Astrocyte (in vitro differentiated cells and primary cell): ENCODE measurements at regions not wholly inside any gene's neighbourhood (a gene's known extent, or its start where the extent isn't known, plus 50 kb on each side); places are given as distances from the start of the nearest gene placed in this dataset.

ENCODE experiments used
- DNase-seq: peaks from one replicate; pipeline ENCODE4 v3.0.0-alpha.2; 2010; ENCODE audit warnings: low read depth
- FAIRE-seq: peaks from 2 replicates; lab custom pipeline; 2011; peaks lifted over from hg19 to GRCh38; lab: Jason Lieb, UNC
- H2AFZ ChIP-seq: 2 replicates; pipeline ENCODE4 v1.6.0; 2012; ENCODE audit warnings: low read depth, low read length, inconsistent platforms
- H3K27ac ChIP-seq: 2 replicates; pipeline ENCODE4 v1.5.1; 2011; ENCODE audit warnings: low read depth, low read length, inconsistent platforms
- H3K27me3 ChIP-seq: 2 replicates; pipeline ENCODE4 v1.6.0; 2011; ENCODE audit warnings: low read length, inconsistent platforms; ENCODE audit not compliant: insufficient read depth
- H3K36me3 ChIP-seq: 2 replicates; pipeline ENCODE4 v1.5.1; 2011; ENCODE audit warnings: low read length, inconsistent platforms; ENCODE audit not compliant: insufficient read depth
- H3K4me1 ChIP-seq: 2 replicates; pipeline ENCODE4 v1.5.1; 2011; ENCODE audit warnings: low read length, inconsistent platforms; ENCODE audit not compliant: insufficient read depth
- H3K4me2 ChIP-seq: 2 replicates; pipeline ENCODE4 v1.6.0; 2012; ENCODE audit warnings: low read length, inconsistent platforms
- H3K4me3 ChIP-seq: 2 replicates; pipeline ENCODE4 v1.5.1; 2011; ENCODE audit warnings: low read depth, mild to moderate bottlenecking, low read length, inconsistent platforms; ENCODE audit not compliant: insufficient read depth
- H3K79me2 ChIP-seq: 2 replicates; pipeline ENCODE4 v1.6.0; 2012; ENCODE audit warnings: mild to moderate bottlenecking, low read length, inconsistent platforms; ENCODE audit not compliant: insufficient read depth
- H3K9ac ChIP-seq: 2 replicates; pipeline ENCODE4 v1.6.0; 2012; ENCODE audit warnings: mild to moderate bottlenecking, low read length, inconsistent platforms
- H3K9me3 ChIP-seq: 2 replicates; pipeline ENCODE4 v1.5.1; 2012; ENCODE audit warnings: low read depth, mild to moderate bottlenecking, low read length, inconsistent platforms; ENCODE audit not compliant: insufficient read depth
- H4K20me1 ChIP-seq: 2 replicates; pipeline ENCODE4 v1.6.0; 2012; ENCODE audit warnings: low read length, inconsistent platforms; ENCODE audit not compliant: insufficient read depth
- H3K27ac Mint-ChIP-seq: one replicate; pipeline ENCODE4 v1.8.0; 2021; ENCODE audit warnings: mild to moderate bottlenecking, mixed read lengths; ENCODE audit not compliant: unreplicated experiment
- H3K27me3 Mint-ChIP-seq: one replicate; pipeline ENCODE4 v1.8.0; 2021; ENCODE audit warnings: low read depth, mixed read lengths; ENCODE audit not compliant: unreplicated experiment
- H3K36me3 Mint-ChIP-seq: one replicate; pipeline ENCODE4 v1.8.0; 2021; ENCODE audit warnings: low read depth, mixed read lengths; ENCODE audit not compliant: unreplicated experiment
- H3K4me1 Mint-ChIP-seq: one replicate; pipeline ENCODE4 v1.8.0; 2021; ENCODE audit warnings: low read depth, mixed read lengths; ENCODE audit not compliant: unreplicated experiment
- H3K4me3 Mint-ChIP-seq: one replicate; pipeline ENCODE4 v1.8.0; 2021; ENCODE audit warnings: mild to moderate bottlenecking, moderate library complexity, mixed read lengths; ENCODE audit not compliant: unreplicated experiment
- H3K9me3 Mint-ChIP-seq: one replicate; pipeline ENCODE4 v1.8.0; 2021; ENCODE audit warnings: mild to moderate bottlenecking, mixed read lengths; ENCODE audit not compliant: unreplicated experiment
- EZH2 ChIP-seq: IDR thresholded peaks from 2 replicates; pipeline ENCODE4 v1.6.1; 2012; ENCODE audit warnings: mild to moderate bottlenecking, low read length, inconsistent platforms; ENCODE audit not compliant: insufficient read depth
- TF ChIP-seq, protein P1 (sequence below): IDR thresholded peaks from 2 replicates; pipeline ENCODE4 v1.5.1; 2011; ENCODE audit warnings: low read depth, mild to moderate bottlenecking, inconsistent platforms, low read length, moderate library complexity; ENCODE audit not compliant: insufficient read depth

DNA sequence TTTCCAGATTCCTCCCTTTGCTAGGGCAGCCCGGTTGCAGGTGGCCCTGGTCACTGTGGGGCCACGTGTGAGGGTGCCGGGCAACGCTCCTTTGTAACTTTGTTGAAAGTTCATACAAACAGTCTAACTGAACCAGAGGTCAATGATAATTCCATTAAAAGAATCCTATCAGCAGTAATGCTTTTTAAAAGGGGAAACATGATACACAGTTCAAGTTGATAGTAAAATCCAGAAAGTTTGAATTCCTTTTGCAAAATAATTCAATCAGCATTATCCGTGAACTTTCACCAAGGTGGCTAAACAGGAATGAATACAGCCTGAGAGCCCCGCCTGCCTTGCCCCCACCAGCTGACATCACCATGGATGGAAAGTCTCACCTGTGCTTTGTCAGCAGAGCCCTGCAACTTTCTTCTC is 166.2 kb downstream of the ACKR3 start:
- H3K27me3 ChIP-seq, result peaks cover 14% of the 10 kb centered on the region
- no peaks in the 10 kb centered on the region for H3K79me2 ChIP-seq
- H4K20me1 ChIP-seq, result no peaks in the 10 kb centered on the region
- H3K4me2 ChIP-seq, result no peak overlapping the region
- peaks cover 4% of the 10 kb centered on the region for H3K9me3 Mint-ChIP-seq
- H3K27ac ChIP-seq, result no peak overlapping the region
- peaks cover 10% of the 10 kb centered on the region for H3K27me3 Mint-ChIP-seq
- H3K4me1 Mint-ChIP-seq, result peaks cover 6% of the 10 kb centered on the region
- H3K9me3 ChIP-seq, result peaks cover 3% of the 10 kb centered on the region
- DNase-seq, result no peak
- H3K36me3 ChIP-seq, result no peaks in the 10 kb centered on the region
- no peaks in the 10 kb centered on the region for H3K4me1 ChIP-seq
- TF ChIP-seq, protein P1, sequence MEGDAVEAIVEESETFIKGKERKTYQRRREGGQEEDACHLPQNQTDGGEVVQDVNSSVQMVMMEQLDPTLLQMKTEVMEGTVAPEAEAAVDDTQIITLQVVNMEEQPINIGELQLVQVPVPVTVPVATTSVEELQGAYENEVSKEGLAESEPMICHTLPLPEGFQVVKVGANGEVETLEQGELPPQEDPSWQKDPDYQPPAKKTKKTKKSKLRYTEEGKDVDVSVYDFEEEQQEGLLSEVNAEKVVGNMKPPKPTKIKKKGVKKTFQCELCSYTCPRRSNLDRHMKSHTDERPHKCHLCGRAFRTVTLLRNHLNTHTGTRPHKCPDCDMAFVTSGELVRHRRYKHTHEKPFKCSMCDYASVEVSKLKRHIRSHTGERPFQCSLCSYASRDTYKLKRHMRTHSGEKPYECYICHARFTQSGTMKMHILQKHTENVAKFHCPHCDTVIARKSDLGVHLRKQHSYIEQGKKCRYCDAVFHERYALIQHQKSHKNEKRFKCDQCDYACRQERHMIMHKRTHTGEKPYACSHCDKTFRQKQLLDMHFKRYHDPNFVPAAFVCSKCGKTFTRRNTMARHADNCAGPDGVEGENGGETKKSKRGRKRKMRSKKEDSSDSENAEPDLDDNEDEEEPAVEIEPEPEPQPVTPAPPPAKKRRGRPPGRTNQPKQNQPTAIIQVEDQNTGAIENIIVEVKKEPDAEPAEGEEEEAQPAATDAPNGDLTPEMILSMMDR, result no peak
- no peak for TF ChIP-seq EZH2
- H2AFZ ChIP-seq, result no peak overlapping the region
- no peaks in the 10 kb centered on the region for H3K36me3 Mint-ChIP-seq
- no peak overlapping the region for H3K4me3 Mint-ChIP-seq
- no peak overlapping the region for H3K9ac ChIP-seq
- no peak for FAIRE-seq
- no peak overlapping the region for H3K4me3 ChIP-seq
- H3K27ac Mint-ChIP-seq, result no peak overlapping the region

DNA sequence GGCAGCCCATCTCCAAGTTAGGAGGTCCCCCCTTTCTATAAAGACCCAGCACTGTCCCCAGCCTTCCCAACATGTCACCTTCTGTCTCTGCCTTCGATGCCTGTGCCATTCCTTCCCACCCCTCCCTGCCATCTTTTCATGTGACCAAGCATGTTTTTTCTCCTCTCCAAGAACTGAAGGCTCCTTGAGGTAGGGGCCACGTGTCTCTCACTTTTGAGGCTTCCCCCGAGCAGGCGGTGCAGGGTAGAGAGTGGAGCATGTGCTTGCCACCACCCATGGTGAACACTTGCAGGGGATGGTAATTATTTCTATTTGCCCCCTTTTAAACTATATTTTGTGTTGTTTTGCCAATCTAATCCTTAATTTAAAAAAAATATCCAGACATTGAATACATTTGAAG is 168.4 kb downstream of the ACKR3 start:
- Histone ChIP-seq H3K79me2 (no peaks in the 10 kb centered on the region), H3K27me3 (peaks cover 14% of the 10 kb centered on the region), H3K4me3 (no peak overlapping the region), H3K4me2 (no peak overlapping the region), H3K9me3 (peaks cover 3% of the 10 kb centered on the region), H3K9ac (no peak overlapping the region), H3K27ac (no peak overlapping the region), H3K4me1 (peaks cover 3% of the 10 kb centered on the region), H3K36me3 (no peaks in the 10 kb centered on the region), H2AFZ (no peak overlapping the region), H4K20me1 (no peaks in the 10 kb centered on the region)
- TF ChIP-seq, protein P1, result no peak
- no peak for TF ChIP-seq EZH2
- H3K27me3 Mint-ChIP-seq, result peaks cover 10% of the 10 kb centered on the region
- no peak overlapping the region for H3K4me3 Mint-ChIP-seq
- no peak for FAIRE-seq
- no peak overlapping the region for H3K27ac Mint-ChIP-seq
- DNase-seq, result no peak
- peaks cover 20% of the 10 kb centered on the region for H3K4me1 Mint-ChIP-seq
- no peaks in the 10 kb centered on the region for H3K36me3 Mint-ChIP-seq
- peaks cover 4% of the 10 kb centered on the region for H3K9me3 Mint-ChIP-seq

DNA sequence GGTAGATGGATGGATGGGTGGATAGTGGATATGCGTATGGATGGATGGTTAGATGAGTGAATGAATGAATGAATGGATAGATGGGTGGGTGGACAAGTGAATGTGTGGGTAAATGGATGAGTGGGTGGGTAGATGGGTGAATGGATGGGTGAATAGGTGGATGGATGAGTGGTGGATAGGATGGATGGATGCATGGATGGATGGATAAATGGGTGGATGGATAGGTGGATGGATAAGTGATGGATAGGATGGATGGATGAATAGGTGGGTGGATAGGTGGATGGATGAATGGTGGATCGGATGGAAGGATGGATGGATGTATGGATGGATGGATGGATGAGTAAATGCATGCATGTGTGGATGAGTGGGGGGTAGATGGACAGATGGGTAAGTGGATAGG is 169.3 kb downstream of the ACKR3 start:
- DNase-seq (no peak), FAIRE-seq (no peak)
- H4K20me1 ChIP-seq, result no peaks in the 10 kb centered on the region
- Mint-ChIP-seq H3K36me3 (no peaks in the 10 kb centered on the region), H3K4me3 (no peak overlapping the region), H3K27ac (no peak overlapping the region), H3K27me3 (peaks cover 10% of the 10 kb centered on the region), H3K9me3 (peaks cover 4% of the 10 kb centered on the region), H3K4me1 (peaks cover 29% of the 10 kb centered on the region)
- H3K9ac ChIP-seq, result no peak overlapping the region
- no peaks in the 10 kb centered on the region for H3K79me2 ChIP-seq
- no peaks in the 10 kb centered on the region for H3K36me3 ChIP-seq
- no peak overlapping the region for H3K4me3 ChIP-seq
- peaks cover 12% of the 10 kb centered on the region for H3K4me1 ChIP-seq
- peaks cover 3% of the 10 kb centered on the region for H3K9me3 ChIP-seq
- no peak overlapping the region for H2AFZ ChIP-seq
- H3K27me3 ChIP-seq, result peaks cover 9% of the 10 kb centered on the region
- no peak overlapping the region for H3K4me2 ChIP-seq
- TF ChIP-seq EZH2, result no peak
- TF ChIP-seq, protein P1, result no peak
- no peak overlapping the region for H3K27ac ChIP-seq
